ENCODE measurements at regions not wholly inside any gene's neighbourhood (a gene's known extent, or its start where the extent isn't known, plus 50 kb on each side); places are given as distances from the start of the nearest gene placed in this dataset.

- Histone ChIP-seq H3K14ac (replicated peaks; ENCODE audit: low read depth, low read length) (no peak overlapping the region), H4K20me1 (ENCODE audit: insufficient read depth, low read length) (no peaks in the 10 kb centered on the region), H2AK9ac (replicated peaks; ENCODE audit: low read depth, low read length, poor library complexity) (no peak overlapping the region), H3K27me3 (ENCODE audit: control insufficient read depth, insufficient read depth, low read length) (no peaks in the 10 kb centered on the region), H2BK120ac (ENCODE audit: low read depth, low read length) (no peak overlapping the region), H2BK20ac (ENCODE audit: low read depth, low read length) (no peak overlapping the region), H4K5ac (ENCODE audit: low read depth, low read length) (no peak overlapping the region), H3K9me3 (ENCODE audit: control insufficient read depth, insufficient read depth, low read length) (peaks cover 5% of the 10 kb centered on the region; the same call in 1 of the 2 replicates), H3K56ac (ENCODE audit: extremely low read depth, insufficient read depth, low read length) (no peak overlapping the region), H3K4me3 (ENCODE audit: insufficient read depth, low read depth, low read length) (no peak overlapping the region), H3K23ac (ENCODE audit: low read depth, low read length) (no peak overlapping the region), H3K4ac (ENCODE audit: low read depth, low read length) (no peak overlapping the region), H2BK15ac (ENCODE audit: low read depth, low read length) (no peak overlapping the region), H2AFZ (replicated peaks; ENCODE audit: low read length, poor library complexity) (no peak overlapping the region), H3K4me2 (ENCODE audit: low read depth, low read length) (no peak overlapping the region), H2AK5ac (ENCODE audit: low read depth, low read length) (no peak overlapping the region), H2BK5ac (ENCODE audit: low read depth, low read length, poor library complexity, severe bottlenecking) (no peak overlapping the region), H3K27ac (ENCODE audit: insufficient read depth, low read length) (no peak overlapping the region), H3K36me3 (ENCODE audit: control insufficient read depth, insufficient read depth, low read length) (no peaks in the 10 kb centered on the region), H3K9ac (ENCODE audit: low read depth, low read length) (no peak overlapping the region), H3K4me1 (ENCODE audit: control insufficient read depth, insufficient read depth, low read length) (no peaks in the 10 kb centered on the region), H3K9me1 (ENCODE audit: insufficient read depth, low read length) (no peaks in the 10 kb centered on the region), H4K91ac (ENCODE audit: insufficient read depth, low read depth, low read length) (no peak overlapping the region), H4K8ac (ENCODE audit: low read depth in 2 of 2, low read length in 2 of 2) (no peak overlapping the region), H3K18ac (ENCODE audit: low read depth, low read length) (no peak overlapping the region), H3K79me1 (ENCODE audit: low read depth in 1 of 2, low read length in 2 of 2) (no peaks in the 10 kb centered on the region)
- DNase-seq = no peak
- WGBS, 2 experiments (ENCODE audit: extremely low coverage in 2 of 2, insufficient read length in 1 of 2) = no CpG with 5 or more reads among the region's 3 CpGs
- intact Hi-C loops (cut with micrococcal nuclease) = no loop called here
- POLR2A ChIA-PET (ENCODE audit: unreplicated experiment) = no interaction called here
- no TSS peak for BruUV-seq (replicated peaks)
- in situ Hi-C loops (cut with MboI; ENCODE audit: low sequenced_read_pairs) = no loop called here
- dilution Hi-C loops (cut with HindIII; ENCODE audit: low sequenced_read_pairs, unreplicated experiment) = no loop called here
- no peak for ATAC-seq (ENCODE audit: low read depth)
- CTCF ChIA-PET = no interaction called here
- TF ChIP-seq RAD21 (IDR thresholded peaks at IDR 0.05; ENCODE audit: low read length) = no peak
These were observed 308.9 kb upstream of the POM121L12 start for GRCh38 chr7:52726493-52726892.
